GM19023 (cell line): ENCODE measurements at regions not wholly inside any gene's neighbourhood (a gene's known extent, or its start where the extent isn't known, plus 50 kb on each side); places are given as distances from the start of the nearest gene placed in this dataset.
A peak's percentile ranks its signal among the peaks of the same experiment; 100 is the strongest.

Experiments used
- ATAC-seq: cut with Tn5 transposase; IDR thresholded peaks from one replicate; pipeline ENCODE4 v1.9.1; 2021; ENCODE audit warnings: mild to moderate bottlenecking, moderate library complexity; ENCODE audit not compliant: unreplicated experiment

- ATAC-seq: no peak
Measured at GRCh38 chr3:193825617-193826016, 232.6 kb downstream of the OPA1 start.

- ATAC-seq: no peak
Measured at GRCh38 chr3:193826159-193826795, 233.3 kb downstream of the OPA1 start.

GRCh38 chr3:193827040-193827669 lies 234.1 kb downstream of the OPA1 start:
- ATAC-seq: no peak

GRCh38 chr3:193827871-193828270 lies 234.9 kb downstream of the OPA1 start:
- ATAC-seq: no peak

- no peak for ATAC-seq
Measured at GRCh38 chr3:193828477-193828876, 235.5 kb downstream of the OPA1 start.

- ATAC-seq: no peak
Measured at GRCh38 chr3:193829781-193830180, 236.8 kb downstream of the OPA1 start.

GRCh38 chr3:193830791-193831191 lies 237.8 kb downstream of the OPA1 start:
- no peak for ATAC-seq

- peak; percentile 47 for ATAC-seq
Measured at GRCh38 chr3:193831495-193832455, 238.8 kb downstream of the OPA1 start.

GRCh38 chr3:193832833-193833413 lies 239.9 kb downstream of the OPA1 start:
- ATAC-seq: no peak

GRCh38 chr3:193833592-193833991 lies 240.6 kb downstream of the OPA1 start:
- no peak for ATAC-seq

- no peak for ATAC-seq
Measured at GRCh38 chr3:193835414-193835813, 242.4 kb downstream of the OPA1 start.

- no peak for ATAC-seq
Measured at GRCh38 chr3:193836511-193836910, 243.5 kb downstream of the OPA1 start.

GRCh38 chr3:193836918-193837317 lies 243.9 kb downstream of the OPA1 start:
- ATAC-seq: no peak

- ATAC-seq: no peak
Measured at GRCh38 chr3:193837347-193837827, 244.4 kb downstream of the OPA1 start.

GRCh38 chr3:193840111-193840641 lies 247.2 kb downstream of the OPA1 start:
- ATAC-seq: no peak

- ATAC-seq: no peak
Measured at GRCh38 chr3:193841581-193841980, 248.6 kb downstream of the OPA1 start.

- ATAC-seq: peak; percentile 56
Measured at GRCh38 chr3:193842029-193842798, 249.2 kb downstream of the OPA1 start.

- ATAC-seq: no peak
Measured at GRCh38 chr3:193842832-193843473, 249.9 kb downstream of the OPA1 start.

- no peak for ATAC-seq
Measured at GRCh38 chr3:193843474-193844301, 250.7 kb downstream of the OPA1 start.
